ENCODE measurements at regions not wholly inside any gene's neighbourhood (a gene's known extent, or its start where the extent isn't known, plus 50 kb on each side); places are given as distances from the start of the nearest gene placed in this dataset.

DNA sequence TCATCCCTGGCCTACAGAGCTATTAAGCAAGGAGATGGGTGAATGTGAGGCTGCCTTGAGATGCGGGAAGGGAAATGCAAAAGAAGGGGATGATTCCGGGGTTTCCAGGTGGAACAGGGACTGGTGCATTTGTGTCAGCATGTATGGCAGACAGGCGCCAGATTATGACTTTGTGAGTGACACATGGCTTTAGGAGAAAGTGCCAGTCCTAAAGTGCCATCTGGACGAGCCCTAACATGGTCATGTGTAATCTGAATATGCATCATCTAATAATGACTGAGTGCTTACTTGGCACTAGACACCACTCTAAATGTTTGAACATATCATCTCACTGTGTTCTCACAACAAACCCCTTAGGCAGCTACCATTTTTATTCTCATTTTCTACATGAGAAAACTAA is 195.0 kb upstream of the TSHZ2 start:
- H3K9me3 ChIP-seq = no peaks in the 10 kb centered on the region
- TF ChIP-seq, protein P1, sequence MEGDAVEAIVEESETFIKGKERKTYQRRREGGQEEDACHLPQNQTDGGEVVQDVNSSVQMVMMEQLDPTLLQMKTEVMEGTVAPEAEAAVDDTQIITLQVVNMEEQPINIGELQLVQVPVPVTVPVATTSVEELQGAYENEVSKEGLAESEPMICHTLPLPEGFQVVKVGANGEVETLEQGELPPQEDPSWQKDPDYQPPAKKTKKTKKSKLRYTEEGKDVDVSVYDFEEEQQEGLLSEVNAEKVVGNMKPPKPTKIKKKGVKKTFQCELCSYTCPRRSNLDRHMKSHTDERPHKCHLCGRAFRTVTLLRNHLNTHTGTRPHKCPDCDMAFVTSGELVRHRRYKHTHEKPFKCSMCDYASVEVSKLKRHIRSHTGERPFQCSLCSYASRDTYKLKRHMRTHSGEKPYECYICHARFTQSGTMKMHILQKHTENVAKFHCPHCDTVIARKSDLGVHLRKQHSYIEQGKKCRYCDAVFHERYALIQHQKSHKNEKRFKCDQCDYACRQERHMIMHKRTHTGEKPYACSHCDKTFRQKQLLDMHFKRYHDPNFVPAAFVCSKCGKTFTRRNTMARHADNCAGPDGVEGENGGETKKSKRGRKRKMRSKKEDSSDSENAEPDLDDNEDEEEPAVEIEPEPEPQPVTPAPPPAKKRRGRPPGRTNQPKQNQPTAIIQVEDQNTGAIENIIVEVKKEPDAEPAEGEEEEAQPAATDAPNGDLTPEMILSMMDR (IDR thresholded peaks at IDR 0.05) = no peak
- no peak for TF ChIP-seq POLR2A (IDR thresholded peaks at IDR 0.05)
- no peaks in the 10 kb centered on the region for H3K36me3 ChIP-seq
- no peaks in the 10 kb centered on the region for H3K27me3 ChIP-seq
- DNase-seq = no peak
- H3K4me1 ChIP-seq = no peaks in the 10 kb centered on the region
- no peak overlapping the region for H3K4me3 ChIP-seq
- H3K27ac ChIP-seq = no peak overlapping the region

DNA sequence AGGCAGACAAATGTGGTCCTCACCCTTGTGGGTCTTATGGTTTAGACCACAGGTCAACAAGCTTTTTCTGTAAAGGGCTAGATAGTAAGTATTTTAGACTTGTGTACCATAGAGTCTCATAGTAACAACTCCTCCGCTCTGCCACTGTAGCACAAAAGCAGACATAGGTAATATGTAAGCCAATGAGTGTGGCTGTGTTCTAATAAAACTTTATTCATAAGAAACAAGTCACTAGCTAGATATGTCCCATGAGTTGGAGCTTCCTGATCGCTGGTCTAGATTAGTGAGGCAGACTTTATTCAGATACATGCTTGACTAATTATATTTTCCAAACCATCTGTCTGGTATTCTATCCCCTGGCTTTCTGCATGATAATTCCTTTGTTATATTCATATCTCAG is 196.4 kb upstream of the TSHZ2 start:
- H3K9me3 ChIP-seq = no peaks in the 10 kb centered on the region
- H3K27me3 ChIP-seq = no peaks in the 10 kb centered on the region
- H3K4me1 ChIP-seq = no peaks in the 10 kb centered on the region
- DNase-seq = no peak
- no peak overlapping the region for H3K4me3 ChIP-seq
- no peak overlapping the region for H3K27ac ChIP-seq
- no peaks in the 10 kb centered on the region for H3K36me3 ChIP-seq
- TF ChIP-seq, protein P1 (IDR thresholded peaks at IDR 0.05) = no peak
- no peak for TF ChIP-seq POLR2A (IDR thresholded peaks at IDR 0.05)

DNA sequence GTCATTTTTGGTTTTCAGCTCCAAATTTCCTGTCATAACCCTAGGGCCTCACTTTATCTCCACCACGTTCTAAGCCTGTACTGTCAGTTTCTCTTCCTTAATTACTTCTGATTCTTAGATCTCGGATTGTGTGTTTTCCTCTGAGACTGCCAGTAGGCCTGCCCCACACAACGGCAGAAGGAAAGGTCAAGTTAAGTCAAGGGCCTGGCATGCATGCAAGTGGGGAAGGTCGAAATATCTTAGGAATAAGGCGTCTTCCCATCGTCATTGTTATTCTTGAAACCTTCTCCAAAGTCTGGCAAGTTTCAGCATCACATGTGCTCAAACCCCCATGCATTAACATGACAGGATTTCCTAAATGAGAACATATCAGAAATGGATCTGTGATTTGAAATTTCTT is 203.5 kb upstream of the TSHZ2 start:
- TF ChIP-seq, protein P1 (IDR thresholded peaks at IDR 0.05) = no peak
- TF ChIP-seq POLR2A (IDR thresholded peaks at IDR 0.05) = no peak
- H3K9me3 ChIP-seq = no peaks in the 10 kb centered on the region
- no peak overlapping the region for H3K27ac ChIP-seq
- no peak overlapping the region for H3K4me3 ChIP-seq
- no peaks in the 10 kb centered on the region for H3K36me3 ChIP-seq
- no peak for DNase-seq
- no peaks in the 10 kb centered on the region for H3K27me3 ChIP-seq
- H3K4me1 ChIP-seq = no peaks in the 10 kb centered on the region

DNA sequence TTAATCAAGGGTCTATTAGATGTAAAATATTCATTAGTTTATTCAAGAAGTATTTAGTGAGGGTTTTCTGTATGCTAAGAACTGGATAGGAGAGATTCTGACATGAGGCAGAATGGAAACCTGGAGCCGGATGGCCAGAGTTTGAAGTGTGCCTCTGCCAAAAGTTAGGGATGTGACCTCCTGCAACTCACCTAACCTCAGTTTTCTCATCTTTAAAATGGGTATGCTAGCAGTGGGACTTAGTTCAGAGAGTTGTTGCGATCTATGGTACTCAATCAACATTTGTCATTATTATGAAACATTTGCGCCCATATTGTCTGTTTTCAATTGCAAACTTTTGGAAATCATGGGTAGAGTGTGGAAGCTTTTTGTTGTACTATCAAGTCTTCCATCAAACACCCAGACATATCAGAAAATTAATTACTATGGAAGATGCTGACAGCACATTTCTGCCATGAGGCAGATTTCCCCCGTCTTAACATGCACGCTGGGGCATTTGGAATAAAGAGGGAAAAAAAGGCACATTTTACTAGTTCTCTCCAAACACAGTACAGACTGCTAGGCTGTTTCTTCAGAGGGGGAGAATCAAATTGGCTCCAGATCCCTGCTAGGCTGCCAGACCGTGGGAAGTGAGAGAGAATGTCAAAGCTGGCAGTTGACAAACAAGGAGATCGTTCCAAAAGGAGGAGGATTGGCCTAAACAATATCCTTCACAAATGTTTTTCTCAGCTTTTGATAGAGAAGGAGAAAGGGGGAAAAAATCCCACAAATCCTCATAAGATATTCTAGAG is 205.3 kb upstream of the TSHZ2 start:
- Histone ChIP-seq H3K27me3 (no peaks in the 10 kb centered on the region), H3K4me3 (no peak overlapping the region), H3K9me3 (no peaks in the 10 kb centered on the region), H3K36me3 (no peaks in the 10 kb centered on the region), H3K27ac (no peak overlapping the region), H3K4me1 (no peaks in the 10 kb centered on the region)
- DNase-seq = no peak
- TF ChIP-seq, protein P1 (IDR thresholded peaks at IDR 0.05) = no peak
- TF ChIP-seq POLR2A (IDR thresholded peaks at IDR 0.05) = no peak

DNA sequence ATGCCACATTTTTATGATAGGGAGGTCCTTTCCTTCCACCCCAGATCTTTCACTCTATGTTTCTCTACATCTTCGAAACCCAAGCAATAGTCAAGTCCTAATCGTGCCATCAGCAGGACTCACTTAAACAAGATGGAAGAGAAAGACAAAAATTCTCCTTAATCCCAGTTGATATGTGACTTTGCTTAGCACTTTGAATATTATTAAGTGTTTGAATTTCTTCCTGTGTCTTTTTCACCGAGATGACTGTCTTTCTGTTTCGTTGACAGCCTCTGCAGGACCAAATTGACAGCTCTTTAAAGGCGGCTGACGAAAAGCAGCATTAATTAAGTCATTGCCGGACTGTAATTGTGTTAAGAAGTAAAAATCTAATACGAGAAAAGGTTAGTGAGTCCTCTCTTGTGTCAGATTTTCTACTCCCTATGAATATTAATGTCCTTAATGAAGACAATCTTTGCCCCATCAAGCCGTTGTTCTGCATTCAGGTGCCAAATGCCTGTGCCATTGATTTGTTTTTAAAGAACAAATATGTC is 208.8 kb upstream of the TSHZ2 start:
- Histone ChIP-seq H3K9me3 (no peaks in the 10 kb centered on the region), H3K4me1 (no peaks in the 10 kb centered on the region), H3K27me3 (no peaks in the 10 kb centered on the region), H3K27ac (no peak overlapping the region), H3K4me3 (no peak overlapping the region), H3K36me3 (no peaks in the 10 kb centered on the region)
- no peak for TF ChIP-seq POLR2A (IDR thresholded peaks at IDR 0.05)
- TF ChIP-seq, protein P1 (IDR thresholded peaks at IDR 0.05) = no peak
- no peak for DNase-seq

Measured in Peyer's patch (tissue), 4 donors.